Hematopoietic multipotent progenitor cell treated with erythropoietin and hydrocortisone succinate and interleukin-3 and kit ligand, for 4 days (in vitro differentiated cells): ENCODE measurements at regions not wholly inside any gene's neighbourhood (a gene's known extent, or its start where the extent isn't known, plus 50 kb on each side); places are given as distances from the start of the nearest gene placed in this dataset.

ENCODE experiments used
- DNase-seq: peaks from one replicate; pipeline ENCODE4 v3.0.0-alpha.2; 2015

DNA sequence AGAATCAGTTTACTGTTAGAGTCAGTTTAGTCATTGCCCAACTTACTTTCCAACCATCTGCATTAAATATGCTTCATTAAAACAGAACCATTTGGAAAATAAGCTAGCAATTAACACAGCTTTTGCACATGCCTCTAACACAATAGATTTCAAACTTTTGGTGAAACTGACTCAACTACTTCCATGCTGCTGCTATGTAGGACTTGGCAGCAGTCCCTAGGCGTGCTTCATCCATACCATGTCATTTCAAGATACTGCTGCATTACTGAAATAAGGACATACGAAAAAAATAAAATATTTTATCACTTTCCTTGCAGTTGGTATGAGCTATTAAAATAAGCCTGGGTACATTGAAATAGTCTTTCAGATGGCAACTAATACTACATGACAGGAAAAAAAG, 65.5 kb upstream of the SOX6 start:
- no peak for DNase-seq

DNA sequence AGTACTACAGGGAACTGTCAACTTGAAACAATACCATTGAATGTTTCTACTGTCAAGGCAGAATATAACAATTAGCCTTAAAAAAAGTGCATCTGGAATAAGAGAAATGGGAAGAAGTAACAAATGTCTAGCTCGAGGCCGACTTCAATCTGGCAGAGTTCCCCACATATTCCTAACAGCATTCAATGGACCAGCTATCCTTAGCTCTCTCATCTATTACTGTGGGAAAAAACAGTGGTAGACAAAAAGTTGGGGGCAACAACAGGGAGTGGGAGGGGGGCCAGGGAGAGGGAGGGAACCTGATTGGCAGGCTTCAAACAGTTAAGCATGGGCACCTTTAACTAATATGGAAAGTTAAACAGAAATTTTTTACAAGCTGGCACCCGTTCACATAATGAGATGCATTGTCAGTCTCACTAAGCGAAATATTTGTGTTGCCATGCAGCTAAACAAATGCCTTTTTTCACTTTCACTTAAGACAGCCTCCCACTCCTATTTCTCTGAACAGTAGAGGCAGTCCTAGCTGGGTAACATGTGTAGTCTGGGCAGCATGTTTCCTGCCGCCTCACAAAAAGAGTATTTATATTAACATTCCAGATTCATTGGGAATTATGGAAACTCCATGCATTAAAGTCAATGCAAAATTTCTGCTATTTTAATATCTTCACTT, 62.2 kb upstream of the SOX6 start:
- DNase-seq = no peak

DNA sequence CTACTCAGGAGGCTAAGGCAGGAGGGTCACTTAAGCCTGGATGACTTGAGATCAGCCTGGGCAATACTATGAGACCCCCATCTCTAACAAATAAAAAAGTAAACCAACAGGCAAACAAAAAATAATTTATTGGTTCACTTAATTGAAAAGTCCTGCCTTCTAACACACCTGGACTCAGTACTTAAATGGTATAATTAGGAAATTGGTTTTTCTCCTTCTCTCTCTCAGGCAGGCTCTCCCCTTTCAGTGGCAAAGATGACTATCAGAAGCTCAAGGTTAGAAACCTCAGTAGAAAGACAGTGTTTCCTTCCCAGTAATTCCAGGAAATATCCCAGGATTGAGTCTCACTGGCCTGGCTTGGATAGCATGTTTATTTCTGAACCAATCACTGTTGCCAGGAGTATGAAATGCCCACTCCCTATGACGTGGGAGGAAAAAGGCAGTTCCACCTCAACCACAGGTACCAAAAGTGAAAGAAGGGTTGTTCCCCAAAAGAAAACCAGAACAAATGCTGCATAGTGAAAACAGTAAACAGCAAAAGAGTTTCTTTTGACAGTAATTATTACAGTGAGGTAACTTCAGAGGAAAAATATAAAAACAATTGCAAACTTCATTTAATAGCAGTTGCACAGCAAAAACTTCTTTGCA, 56.3 kb upstream of the SOX6 start:
- DNase-seq = no peak

GRCh38 chr11:16410479-16410878, 54.1 kb upstream of the SOX6 start:
- no peak for DNase-seq

GRCh38 chr11:16408619-16409018, 52.3 kb upstream of the SOX6 start:
- DNase-seq = peak; percentile 8

- no peak for DNase-seq
Measured at GRCh38 chr11:16406226-16406625, 49.9 kb upstream of the SOX6 start.
